Duodenal mucosa (tissue), 2 donors: ENCODE measurements at regions not wholly inside any gene's neighbourhood (a gene's known extent, or its start where the extent isn't known, plus 50 kb on each side); places are given as distances from the start of the nearest gene placed in this dataset.

Experiments
- H3K27ac ChIP-seq: one replicate; pipeline ENCODE4 v1.7.0; 2013; ENCODE audit warnings: low read depth, low read length
- H3K27me3 ChIP-seq, 2 donors: one replicate each; pipeline ENCODE4 v1.7.0; 2013; ENCODE audit warnings: low read length in 2 of 2, control low read depth in 1 of 2; ENCODE audit not compliant: insufficient read depth in 2 of 2, control insufficient read depth in 1 of 2
- H3K36me3 ChIP-seq, 2 donors: one replicate each; pipeline ENCODE4 v1.7.0; 2013; ENCODE audit warnings: low read length in 2 of 2, control low read depth in 1 of 2; ENCODE audit not compliant: insufficient read depth in 2 of 2, control insufficient read depth in 1 of 2
- H3K4me1 ChIP-seq, 2 donors: one replicate each; pipeline ENCODE4 v1.7.0; 2013; ENCODE audit warnings: low read length in 2 of 2, control low read depth in 1 of 2; ENCODE audit not compliant: insufficient read depth in 2 of 2, control insufficient read depth in 1 of 2
- H3K4me3 ChIP-seq, 2 donors: one replicate each; pipeline ENCODE4 v1.7.0; 2013; ENCODE audit warnings: low read length in 2 of 2, low read depth in 1 of 2
- H3K9ac ChIP-seq, 2 donors: one replicate each; pipeline ENCODE4 v1.7.0; 2013; ENCODE audit warnings: low read length in 2 of 2, low read depth in 1 of 2
- H3K9me3 ChIP-seq, 2 donors: one replicate each; pipeline ENCODE4 v1.7.0; 2013; ENCODE audit warnings: low read length in 2 of 2, control low read depth in 1 of 2; ENCODE audit not compliant: control insufficient read depth in 1 of 2

DNA sequence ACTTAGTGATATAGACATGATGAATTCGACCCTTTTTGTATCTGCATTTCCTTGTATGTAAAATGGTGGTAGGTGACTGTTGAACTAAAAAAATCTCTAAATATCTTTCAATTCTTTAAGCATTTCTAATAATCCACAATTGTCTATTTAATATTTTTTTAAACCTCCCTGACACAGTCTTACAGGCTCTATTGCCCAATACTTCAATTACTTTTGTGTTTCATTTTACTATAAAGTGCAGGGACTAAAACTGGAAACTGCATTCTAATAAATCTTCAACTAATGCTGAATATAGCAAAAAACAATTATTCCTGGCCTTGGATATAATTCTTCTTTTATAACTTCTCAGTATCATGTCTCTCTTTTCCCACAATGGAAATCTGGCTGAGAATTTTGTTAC is 202.7 kb upstream of the PIK3R1 start:
- Histone ChIP-seq H3K36me3 (no peaks in the 10 kb centered on the region), H3K4me3 (no peak overlapping the region), H3K9me3 (no peaks in the 10 kb centered on the region), H3K9ac (no peak overlapping the region), H3K27ac (no peak overlapping the region), H3K4me1 (peaks cover 0 to 2% of the 10 kb centered on the region in 2 donors), H3K27me3 (no peaks in the 10 kb centered on the region)

DNA sequence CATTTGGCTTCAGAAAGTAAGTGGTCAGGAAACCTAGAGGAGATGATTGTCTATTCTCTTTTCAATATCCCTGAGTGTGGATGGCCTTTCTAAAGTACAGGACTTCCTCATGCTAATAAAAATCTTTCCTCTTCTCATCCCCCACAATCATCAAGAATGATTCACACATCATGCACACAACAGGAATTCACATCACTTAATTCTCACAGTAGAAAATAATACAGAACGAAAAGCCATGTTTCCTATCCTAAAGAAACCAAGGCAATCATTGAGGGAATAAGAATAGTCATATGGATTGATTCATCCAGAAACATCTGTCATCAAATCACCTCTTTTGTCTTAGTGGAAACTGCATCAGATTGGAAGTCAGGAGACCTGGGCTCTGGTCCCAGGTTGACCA is 203.1 kb upstream of the PIK3R1 start:
- Histone ChIP-seq H3K4me3 (no peak overlapping the region), H3K9ac (no peak overlapping the region), H3K36me3 (no peaks in the 10 kb centered on the region), H3K27me3 (no peaks in the 10 kb centered on the region), H3K9me3 (no peaks in the 10 kb centered on the region), H3K4me1 (peaks cover 0 to 2% of the 10 kb centered on the region in 2 donors), H3K27ac (no peak overlapping the region)

DNA sequence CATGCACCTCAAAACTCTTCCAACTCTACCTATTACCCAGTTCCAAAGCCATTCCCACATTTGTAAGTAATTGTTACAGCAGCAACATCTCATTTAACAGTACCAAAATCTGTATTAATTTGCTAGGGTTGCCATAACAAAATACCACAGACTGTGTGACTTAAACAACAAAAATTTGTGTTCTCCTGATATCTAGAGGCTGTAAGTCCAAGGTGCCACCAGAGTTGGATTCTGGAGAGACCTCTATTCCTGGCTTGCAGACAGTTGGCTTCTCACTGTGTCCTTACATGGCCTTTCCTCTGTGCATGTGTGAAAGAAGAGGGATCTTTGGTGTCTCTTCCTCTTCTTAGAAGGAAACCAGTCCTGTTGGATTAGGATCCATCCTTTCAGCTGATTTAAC is 203.8 kb upstream of the PIK3R1 start:
- Histone ChIP-seq H3K9ac (no peak overlapping the region), H3K4me1 (peaks cover 0 to 2% of the 10 kb centered on the region in 2 donors), H3K36me3 (no peaks in the 10 kb centered on the region), H3K27ac (no peak overlapping the region), H3K9me3 (no peaks in the 10 kb centered on the region), H3K27me3 (no peaks in the 10 kb centered on the region), H3K4me3 (no peak overlapping the region)

DNA sequence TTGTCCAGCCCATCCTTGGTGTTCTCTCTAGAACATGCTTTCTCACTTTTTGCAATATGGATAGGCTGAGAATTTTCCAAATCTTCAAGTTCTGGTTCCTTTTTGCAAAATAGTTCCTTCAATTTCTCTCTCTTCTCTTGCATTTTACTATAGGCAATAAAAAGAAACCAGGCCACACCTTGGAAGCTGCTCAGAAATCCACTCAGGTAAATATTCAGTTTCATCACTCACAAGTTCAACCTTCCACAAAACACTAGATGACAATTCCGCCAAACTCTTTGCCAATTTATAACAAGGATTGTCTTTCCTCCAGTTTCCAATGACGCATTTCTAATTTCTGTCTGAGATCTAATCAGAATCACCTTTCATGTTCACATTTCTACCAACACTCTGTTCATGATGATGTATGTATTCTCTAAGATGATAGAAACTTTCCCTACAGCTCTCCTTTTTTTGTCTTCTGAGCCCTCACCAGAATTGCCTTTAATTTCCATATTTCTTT is 204.2 kb upstream of the PIK3R1 start:
- peaks cover 0 to 2% of the 10 kb centered on the region in 2 donors for H3K4me1 ChIP-seq
- H3K27me3 ChIP-seq, result no peaks in the 10 kb centered on the region
- H3K9ac ChIP-seq, result no peak overlapping the region
- H3K9me3 ChIP-seq, result no peaks in the 10 kb centered on the region
- H3K27ac ChIP-seq, result no peak overlapping the region
- no peak overlapping the region for H3K4me3 ChIP-seq
- H3K36me3 ChIP-seq, result no peaks in the 10 kb centered on the region

DNA sequence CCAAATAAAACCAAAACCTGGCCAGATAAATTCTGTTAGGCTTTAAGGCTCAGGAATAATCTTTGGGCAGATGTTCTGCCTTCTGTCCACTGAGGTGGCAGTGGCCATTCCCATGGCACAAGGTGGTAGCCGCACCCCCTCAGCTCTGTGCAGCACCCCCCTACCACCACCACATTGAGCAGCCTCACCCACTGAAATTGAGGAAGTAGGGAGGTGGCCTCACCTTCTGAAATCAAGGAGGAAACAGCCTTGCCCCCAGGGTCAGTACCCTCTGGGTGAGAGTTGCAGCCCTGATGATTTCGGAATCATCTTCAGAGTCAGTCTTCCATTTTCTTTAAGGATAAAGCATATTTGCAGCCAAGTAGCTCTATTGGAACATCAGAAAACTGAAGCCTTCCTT is 204.8 kb upstream of the PIK3R1 start:
- no peak overlapping the region for H3K4me3 ChIP-seq
- no peaks in the 10 kb centered on the region for H3K27me3 ChIP-seq
- H3K27ac ChIP-seq, result no peak overlapping the region
- no peaks in the 10 kb centered on the region for H3K36me3 ChIP-seq
- no peak overlapping the region for H3K9ac ChIP-seq
- peaks cover 0 to 2% of the 10 kb centered on the region in 2 donors for H3K4me1 ChIP-seq
- H3K9me3 ChIP-seq, result no peaks in the 10 kb centered on the region

DNA sequence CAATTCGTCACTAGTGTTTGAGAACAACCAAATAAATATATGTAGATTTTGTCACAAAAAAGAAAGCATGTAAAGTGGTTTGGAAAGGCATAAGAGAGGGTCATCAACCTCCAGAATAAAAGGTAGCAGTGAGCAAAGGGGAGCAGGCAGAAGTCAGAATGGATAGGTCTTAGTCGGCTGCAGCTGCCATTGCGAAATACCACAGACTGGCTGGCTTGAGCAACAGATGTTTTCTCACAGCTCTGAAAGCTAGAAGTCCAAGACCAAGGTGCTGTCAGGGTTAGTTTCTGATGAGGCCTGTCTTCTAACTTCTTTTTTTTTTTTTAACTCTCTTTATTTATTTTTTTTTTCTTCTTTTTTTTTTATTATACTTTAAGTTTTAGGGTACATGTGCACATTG is 208.1 kb upstream of the PIK3R1 start:
- Histone ChIP-seq H3K9ac (no peak overlapping the region), H3K36me3 (no peaks in the 10 kb centered on the region), H3K27ac (no peak overlapping the region), H3K9me3 (no peaks in the 10 kb centered on the region), H3K4me3 (no peak overlapping the region), H3K27me3 (no peaks in the 10 kb centered on the region), H3K4me1 (peaks cover 0 to 2% of the 10 kb centered on the region in 2 donors)

DNA sequence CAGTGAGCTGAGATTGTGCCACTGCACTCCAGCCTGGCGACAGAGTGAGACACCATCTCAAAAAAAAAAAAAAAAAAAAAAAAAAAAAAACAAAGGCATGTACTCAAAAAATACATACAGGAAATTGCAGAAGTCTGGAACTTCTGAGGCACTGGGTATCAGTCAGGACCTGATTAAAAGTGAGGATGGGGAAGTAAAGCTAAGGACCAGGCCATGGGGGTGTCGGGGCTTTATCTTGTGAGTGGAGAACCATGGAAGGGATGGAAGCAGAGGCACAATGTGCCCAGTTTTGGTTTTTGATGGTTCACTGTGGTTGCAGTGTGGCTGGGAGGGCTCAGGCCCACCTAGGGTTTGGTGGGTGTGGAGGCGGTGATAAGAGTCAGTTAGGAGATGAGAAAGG is 212.7 kb upstream of the PIK3R1 start:
- Histone ChIP-seq H3K36me3 (no peaks in the 10 kb centered on the region), H3K4me1 (peaks cover 7 to 9% of the 10 kb centered on the region in 2 donors), H3K27ac (no peak overlapping the region), H3K4me3 (no peak overlapping the region), H3K9ac (no peak overlapping the region), H3K9me3 (no peaks in the 10 kb centered on the region), H3K27me3 (no peaks in the 10 kb centered on the region)

DNA sequence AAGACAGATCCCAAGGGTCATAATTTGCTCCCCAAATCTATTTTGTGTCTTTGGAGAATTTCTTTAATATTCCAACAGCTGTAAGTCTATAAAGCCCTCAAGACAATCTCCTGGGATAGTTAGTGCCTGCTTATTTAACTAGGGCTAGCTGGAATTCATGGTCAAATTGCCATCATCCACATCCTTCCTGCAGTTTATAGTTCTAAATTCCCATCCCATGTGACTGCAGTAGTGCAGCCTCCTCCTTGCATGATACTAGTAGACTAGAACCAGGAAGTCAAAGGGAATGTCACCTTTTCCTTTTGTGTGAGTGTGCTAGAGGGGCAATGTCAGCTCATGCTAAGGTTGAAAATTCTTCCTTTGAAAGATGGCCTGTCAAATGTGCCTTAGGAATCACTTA is 214.8 kb upstream of the PIK3R1 start:
- Histone ChIP-seq H3K4me1 (peaks cover 7 to 9% of the 10 kb centered on the region in 2 donors), H3K36me3 (no peaks in the 10 kb centered on the region), H3K27ac (no peak overlapping the region), H3K4me3 (no peak overlapping the region), H3K27me3 (no peaks in the 10 kb centered on the region), H3K9ac (no peak overlapping the region), H3K9me3 (no peaks in the 10 kb centered on the region)

DNA sequence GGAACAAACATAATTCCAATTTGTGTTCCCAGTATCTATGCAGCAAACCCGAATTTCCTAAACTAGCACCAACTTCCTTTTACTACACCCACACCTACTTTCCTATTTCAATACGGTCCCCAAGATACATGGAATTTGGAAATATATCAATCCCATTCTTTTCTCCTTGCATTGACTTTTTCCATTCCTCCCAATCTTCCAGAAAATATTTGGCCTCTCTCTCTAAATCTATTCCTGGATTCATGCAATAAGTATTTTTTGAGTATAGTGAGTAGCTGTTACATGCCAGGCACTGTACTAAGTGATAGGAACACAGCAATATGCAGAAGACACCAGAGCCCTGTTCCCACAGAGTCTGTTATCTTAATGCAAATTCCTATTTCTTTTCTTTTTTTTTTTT is 216.2 kb upstream of the PIK3R1 start:
- Histone ChIP-seq H3K9me3 (no peaks in the 10 kb centered on the region), H3K4me1 (peaks cover 7 to 9% of the 10 kb centered on the region in 2 donors), H3K9ac (no peak overlapping the region), H3K27me3 (no peaks in the 10 kb centered on the region), H3K36me3 (no peaks in the 10 kb centered on the region), H3K27ac (no peak overlapping the region), H3K4me3 (no peak overlapping the region)

DNA sequence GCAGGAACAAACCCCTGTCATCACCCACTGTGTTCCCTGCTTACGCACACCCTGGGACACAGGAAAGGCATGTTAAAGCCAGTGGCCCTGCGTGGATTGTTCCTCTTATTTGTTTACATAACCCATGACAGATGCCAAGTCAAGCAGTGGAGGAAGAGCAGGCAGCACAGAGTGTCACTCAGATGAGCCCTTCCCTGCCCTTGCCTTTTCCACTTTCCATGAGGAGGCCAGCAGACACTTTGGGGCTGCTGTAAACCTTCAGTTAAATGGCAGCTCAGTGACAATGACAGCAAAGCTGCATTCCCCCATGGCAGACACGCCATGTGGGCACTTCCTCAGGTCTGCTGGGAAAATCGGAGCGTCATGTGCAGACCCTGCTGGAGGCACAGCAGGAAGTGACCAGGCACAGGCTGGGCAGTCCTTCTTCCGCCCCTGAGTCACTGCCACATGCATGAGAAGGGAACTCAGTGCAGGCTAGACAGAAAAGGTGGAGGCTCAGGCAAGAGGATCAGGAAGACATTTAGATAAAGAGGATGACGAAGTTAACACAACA is 216.8 kb upstream of the PIK3R1 start:
- Histone ChIP-seq H3K27ac (no peak overlapping the region), H3K4me1 (peaks cover 7 to 9% of the 10 kb centered on the region in 2 donors), H3K27me3 (no peaks in the 10 kb centered on the region), H3K9me3 (no peaks in the 10 kb centered on the region), H3K4me3 (no peak overlapping the region), H3K9ac (no peak overlapping the region), H3K36me3 (no peaks in the 10 kb centered on the region)
